ENCODE measurements at regions not wholly inside any gene's neighbourhood (a gene's known extent, or its start where the extent isn't known, plus 50 kb on each side); places are given as distances from the start of the nearest gene placed in this dataset.
"Not testable (repeated sequence)": the region's sequence is repeated elsewhere in the genome, so short reads cannot be mapped to it uniquely, and the experiment has no call there.

DNA sequence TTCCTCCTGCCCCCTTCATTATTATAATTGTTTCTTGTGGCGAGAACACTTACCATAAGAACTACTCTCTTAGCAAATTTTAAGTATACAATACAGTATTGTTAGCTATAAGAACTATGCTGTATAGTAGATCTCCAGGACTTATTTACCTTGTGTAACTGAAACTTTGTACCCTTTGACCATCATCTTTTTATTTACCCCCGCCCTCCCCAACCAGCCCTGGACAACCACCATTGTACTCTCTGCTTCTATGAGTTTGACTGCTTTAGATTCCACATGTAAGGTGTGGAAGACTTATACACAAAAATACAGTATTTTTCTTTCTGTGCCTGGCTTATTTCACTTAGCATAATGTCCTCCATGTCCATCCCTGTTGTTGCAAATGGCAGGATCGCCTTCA is 161.1 kb downstream of the PHF8 start:
- TF ChIP-seq CTCF (IDR thresholded peaks at IDR 0.05) (no peak), EZH2 (IDR thresholded peaks at IDR 0.05) (no peak), EZH2phosphoT487 (IDR thresholded peaks at IDR 0.05) (no peak)
- Mint-ChIP-seq H3K4me3 (no peak overlapping the region), H3K27me3 (ENCODE audit: insufficient read depth, low read depth) (peaks cover 5% of the 10 kb centered on the region), H3K4me1 (no peaks in the 10 kb centered on the region), H3K9me3 (peaks cover 5% of the 10 kb centered on the region), H3K36me3 (no peaks in the 10 kb centered on the region), H3K27ac (no peak overlapping the region)
- H3K79me2 ChIP-seq (ENCODE audit: low read depth), result no peaks in the 10 kb centered on the region
- no peak for DNase-seq (ENCODE audit: low spot score)
- H3K27me3 ChIP-seq, result no peaks in the 10 kb centered on the region
- no peak overlapping the region for H3K27ac ChIP-seq
- H4K20me1 ChIP-seq (ENCODE audit: low read depth), result no peaks in the 10 kb centered on the region
- no peaks in the 10 kb centered on the region for H3F3A ChIP-seq (ENCODE audit: low read depth)
- H3K4me2 ChIP-seq, result no peak overlapping the region
- no peak overlapping the region for H3K4me3 ChIP-seq
- no peaks in the 10 kb centered on the region for H3K4me1 ChIP-seq
- no peak overlapping the region for H3K9ac ChIP-seq
- no peak overlapping the region for H2AFZ ChIP-seq (replicated peaks)
- H3K36me3 ChIP-seq, result peaks cover 7% of the 10 kb centered on the region
- H3K9me3 ChIP-seq (ENCODE audit: low read depth), result no peaks in the 10 kb centered on the region

- Histone ChIP-seq H3K9me3 (ENCODE audit: low read depth) (no peaks in the 10 kb centered on the region), H3K36me3 (peaks cover 7% of the 10 kb centered on the region), H3K4me3 (no peak overlapping the region), H3F3A (ENCODE audit: low read depth) (no peaks in the 10 kb centered on the region), H3K27me3 (no peaks in the 10 kb centered on the region), H3K9ac (no peak overlapping the region), H4K20me1 (ENCODE audit: low read depth) (no peaks in the 10 kb centered on the region), H3K79me2 (ENCODE audit: low read depth) (no peaks in the 10 kb centered on the region), H2AFZ (replicated peaks) (no peak overlapping the region), H3K4me2 (no peak overlapping the region), H3K27ac (no peak overlapping the region), H3K4me1 (no peaks in the 10 kb centered on the region)
- no peak for DNase-seq (ENCODE audit: low spot score)
- H3K4me3 Mint-ChIP-seq, result no peak overlapping the region
- no peak overlapping the region for H3K27ac Mint-ChIP-seq
- H3K36me3 Mint-ChIP-seq, result no peaks in the 10 kb centered on the region
- H3K9me3 Mint-ChIP-seq, result peaks cover 7% of the 10 kb centered on the region
- TF ChIP-seq CTCF (IDR thresholded peaks at IDR 0.05) (no peak), EZH2phosphoT487 (IDR thresholded peaks at IDR 0.05) (no peak), EZH2 (IDR thresholded peaks at IDR 0.05) (no peak)
- H3K4me1 Mint-ChIP-seq, result no peaks in the 10 kb centered on the region
- H3K27me3 Mint-ChIP-seq (ENCODE audit: insufficient read depth, low read depth), result peaks cover 5% of the 10 kb centered on the region
These were observed 161.9 kb downstream of the PHF8 start for GRCh38 chrX:53882331-53882730.

GRCh38 chrX:53880786-53881185 is 163.5 kb downstream of the PHF8 start:
- not testable (repeated sequence) for H3K4me1 ChIP-seq; H4K20me1 ChIP-seq (ENCODE audit: low read depth); H3K36me3 ChIP-seq; H3K9ac ChIP-seq; H3K9me3 ChIP-seq (ENCODE audit: low read depth); H3K4me3 ChIP-seq; DNase-seq (ENCODE audit: low spot score); H3K4me1 Mint-ChIP-seq; H3K79me2 ChIP-seq (ENCODE audit: low read depth); H3K27me3 Mint-ChIP-seq (ENCODE audit: insufficient read depth, low read depth); H2AFZ ChIP-seq (replicated peaks); H3K27ac ChIP-seq; H3K4me3 Mint-ChIP-seq; H3K36me3 Mint-ChIP-seq; H3K4me2 ChIP-seq; H3K27ac Mint-ChIP-seq; H3K27me3 ChIP-seq; H3F3A ChIP-seq (ENCODE audit: low read depth)
- peaks cover 11% of the 10 kb centered on the region for H3K9me3 Mint-ChIP-seq

GRCh38 chrX:53859890-53860289 is 173.4 kb upstream of the HUWE1 start:
- TF ChIP-seq EZH2phosphoT487 (IDR thresholded peaks at IDR 0.05) (no peak), EZH2 (IDR thresholded peaks at IDR 0.05) (no peak), CTCF (IDR thresholded peaks at IDR 0.05) (no peak)
- Mint-ChIP-seq H3K27ac (no peak overlapping the region), H3K4me3 (no peak overlapping the region), H3K36me3 (no peaks in the 10 kb centered on the region), H3K4me1 (no peaks in the 10 kb centered on the region), H3K9me3 (peaks cover 18% of the 10 kb centered on the region), H3K27me3 (ENCODE audit: insufficient read depth, low read depth) (peaks cover 4% of the 10 kb centered on the region)
- Histone ChIP-seq H3K27me3 (no peaks in the 10 kb centered on the region), H3K9ac (no peak overlapping the region), H3K9me3 (ENCODE audit: low read depth) (peaks cover 8% of the 10 kb centered on the region), H3K27ac (no peak overlapping the region), H3K4me2 (no peak overlapping the region), H3F3A (ENCODE audit: low read depth) (no peaks in the 10 kb centered on the region), H3K36me3 (no peaks in the 10 kb centered on the region), H3K79me2 (ENCODE audit: low read depth) (no peaks in the 10 kb centered on the region), H2AFZ (replicated peaks) (no peak overlapping the region), H3K4me1 (no peaks in the 10 kb centered on the region), H4K20me1 (ENCODE audit: low read depth) (no peaks in the 10 kb centered on the region), H3K4me3 (no peak overlapping the region)
- DNase-seq (ENCODE audit: low spot score), result no peak

Data from neural progenitor cell (in vitro differentiated cells).